Naive thymus-derived CD8-positive, alpha-beta T cell (primary cell): ENCODE measurements at regions not wholly inside any gene's neighbourhood (a gene's known extent, or its start where the extent isn't known, plus 50 kb on each side); places are given as distances from the start of the nearest gene placed in this dataset.

Experiments
- ATAC-seq, 2 donors: fragments of 150-1000 bp; cut with Tn5 transposase in 1 of 2; sonication (Bioruptor Pico), chemical (Tn5 transposase) in 1 of 2; 1 replicate in 1 of 2; 2 replicates in 1 of 2; pipeline ENCODE4 v1.10.0; 2021; ENCODE audit warnings: mild to moderate bottlenecking in 2 of 2, moderate library complexity in 2 of 2
- POLR2A ChIA-PET: fragments of 350-600 bp; sonication (Branson Sonifier 250); formaldehyde crosslinking; loops from one replicate; lab custom pipeline; 2021; ENCODE audit warnings: antibody characterized with exemption; lab: Charles Lee
- DNase-seq, 10 donors: peaks; one replicate each; pipeline versions ENCODE4 v3.0.0 to v3.0.0-alpha.2; 2020 to 2022
- H3K27ac Mint-ChIP-seq, 10 donors: one replicate each; pipeline ENCODE4 v1.8.0; 2020 to 2022; ENCODE audit warnings: mild to moderate bottlenecking in 10 of 10, mixed read lengths in 10 of 10, moderate library complexity in 4 of 10, inconsistent platforms in 1 of 10
- H3K27me3 Mint-ChIP-seq, 5 donors: one replicate each; pipeline ENCODE4 v1.8.0; 2021 to 2022; ENCODE audit warnings: mixed read lengths in 5 of 5
- H3K36me3 Mint-ChIP-seq, 3 donors: one replicate each; pipeline ENCODE4 v1.8.0; 2020 to 2022; ENCODE audit warnings: mixed read lengths in 3 of 3, mild to moderate bottlenecking in 2 of 3, inconsistent platforms in 1 of 3
- H3K4me1 Mint-ChIP-seq, 4 donors: one replicate each; pipeline ENCODE4 v1.8.0; 2021 to 2022; ENCODE audit warnings: mixed read lengths in 4 of 4
- H3K4me3 Mint-ChIP-seq, 10 donors: one replicate each; pipeline ENCODE4 v1.8.0; 2020 to 2022; ENCODE audit warnings: mild to moderate bottlenecking in 10 of 10, mixed read lengths in 10 of 10, moderate library complexity in 6 of 10, inconsistent platforms in 1 of 10
- H3K9me3 Mint-ChIP-seq, 9 donors: one replicate each; pipeline ENCODE4 v1.8.0; 2020 to 2022; ENCODE audit warnings: mixed read lengths in 9 of 9, mild to moderate bottlenecking in 3 of 9, inconsistent platforms in 1 of 9, moderate library complexity in 1 of 9

DNA sequence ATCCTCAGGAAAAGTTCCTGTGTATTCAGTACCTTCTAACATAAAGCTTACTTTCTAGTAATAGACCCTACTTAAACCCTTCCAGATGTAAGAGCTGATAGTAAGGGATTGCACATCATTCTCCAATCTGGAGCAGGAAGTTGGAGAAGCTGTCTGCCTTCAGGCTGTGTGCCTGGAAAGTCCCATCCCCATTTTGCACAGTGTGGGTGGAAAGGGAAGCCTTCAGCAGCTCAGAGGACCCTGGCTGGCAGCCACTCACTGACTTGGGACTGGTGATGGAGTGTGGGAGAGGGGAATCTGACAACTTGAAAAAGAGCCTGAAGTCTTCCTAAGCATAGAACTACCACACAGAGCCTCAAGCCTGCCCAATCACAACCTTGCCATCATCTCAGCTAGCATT, 164.1 kb upstream of the ADO start:
- no peak for ATAC-seq
- Mint-ChIP-seq H3K4me3 (no peak overlapping the region), H3K36me3 (peaks cover 0 to 5% (median 0%) of the 10 kb centered on the region in 3 donors), H3K9me3 (no peaks in the 10 kb centered on the region), H3K27ac (no peak overlapping the region), H3K27me3 (no peaks in the 10 kb centered on the region), H3K4me1 (peaks cover 0 to 5% (median 2%) of the 10 kb centered on the region in 4 donors)
- POLR2A ChIA-PET, result no interaction called here
- no peak for DNase-seq

DNA sequence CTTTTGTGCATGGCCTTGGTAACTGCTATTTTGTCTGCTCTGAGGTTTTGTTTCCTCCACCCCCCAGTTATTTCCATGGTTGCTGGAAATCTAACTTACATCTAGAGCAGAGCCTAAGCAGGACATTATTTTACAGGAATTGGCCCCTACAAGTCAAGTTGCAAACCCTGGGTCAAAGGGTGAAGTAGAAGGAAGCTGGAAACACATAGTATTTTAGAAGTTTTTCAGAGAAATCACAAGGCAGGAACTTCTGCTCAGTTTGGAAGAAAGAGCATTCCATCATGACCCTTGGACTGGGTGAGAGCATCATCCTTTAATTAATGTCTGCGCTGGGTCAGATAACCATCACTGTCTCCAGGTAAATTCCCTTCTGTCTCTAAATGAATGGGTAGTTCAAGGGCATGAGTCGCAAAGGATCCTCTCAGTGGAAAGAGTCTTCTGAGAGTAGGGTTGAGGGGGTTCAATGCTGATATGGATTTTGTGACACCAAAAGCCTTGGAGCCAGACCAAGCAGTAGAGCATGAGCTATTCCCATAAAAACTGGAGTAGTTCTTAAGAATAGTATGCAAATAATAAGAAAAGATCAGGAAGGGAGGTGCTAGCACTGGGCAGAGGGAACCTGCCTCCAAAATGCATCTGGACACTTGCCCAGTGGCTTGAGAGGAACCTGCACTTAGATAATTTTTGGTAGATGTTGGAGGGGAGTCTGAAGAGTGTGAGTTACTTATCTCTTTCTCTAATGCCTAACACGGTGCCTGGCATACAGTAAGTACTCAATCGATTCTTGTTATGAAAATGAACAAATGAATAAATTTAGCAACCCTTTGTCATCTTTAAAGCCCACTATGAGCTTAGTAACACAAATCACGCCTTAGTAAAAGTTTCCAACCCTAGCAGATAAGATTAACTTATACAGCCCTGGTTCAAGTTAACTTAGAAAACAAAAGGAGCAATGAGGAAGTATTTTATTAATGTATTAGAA, 160.6 kb upstream of the ADO start:
- ATAC-seq (no peak), DNase-seq (no peak)
- Mint-ChIP-seq H3K36me3 (peaks cover 0 to 5% (median 0%) of the 10 kb centered on the region in 3 donors), H3K4me1 (peaks cover 0 to 25% (median 1%) of the 10 kb centered on the region in 4 donors), H3K9me3 (no peaks in the 10 kb centered on the region), H3K27ac (peak overlapping the region in 1 of 10 donors; percentile 11), H3K4me3 (no peak overlapping the region), H3K27me3 (no peaks in the 10 kb centered on the region)
- POLR2A ChIA-PET, result no interaction called here

DNA sequence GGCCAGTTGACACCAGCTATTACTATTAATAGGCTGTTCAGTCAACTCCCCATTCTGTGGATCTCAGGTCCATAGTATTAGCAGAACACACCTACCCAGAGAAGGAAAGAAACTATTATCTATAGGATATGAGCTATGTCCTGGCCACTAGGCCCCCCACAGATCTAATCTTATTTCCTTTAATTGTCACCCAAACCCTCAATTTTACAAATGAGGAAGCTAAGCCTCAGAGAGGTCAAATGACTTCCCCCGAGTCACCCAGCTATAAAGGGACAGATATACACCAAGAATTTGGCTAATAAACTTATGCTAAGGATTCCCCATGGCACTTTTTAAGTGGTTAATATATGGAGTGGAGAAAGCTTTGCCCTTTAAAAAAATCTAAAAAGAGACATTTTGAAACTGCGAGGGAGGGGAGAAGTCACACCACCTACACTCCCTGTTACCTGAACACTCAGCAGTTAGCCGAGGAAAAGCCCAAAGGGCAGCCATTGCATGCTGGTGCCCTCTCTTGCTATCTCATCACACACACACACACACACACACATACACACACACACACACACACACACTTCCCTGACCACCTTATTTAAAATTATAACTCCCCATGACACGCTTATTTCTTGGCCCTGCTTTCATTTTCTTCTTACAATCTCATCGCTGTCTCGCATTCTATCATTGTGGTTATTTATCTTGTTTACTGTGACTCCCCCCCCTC, 157.0 kb upstream of the ADO start:
- Mint-ChIP-seq H3K27me3 (no peaks in the 10 kb centered on the region), H3K4me3 (peak overlapping the region in 1 of 10 donors; percentile 2)
- POLR2A ChIA-PET, result interaction anchor here (0.6 kb wide), 1 partner anchor 880 kb away, joined by 3 read pairs; no protein-coding TSS in a partner anchor

DNA sequence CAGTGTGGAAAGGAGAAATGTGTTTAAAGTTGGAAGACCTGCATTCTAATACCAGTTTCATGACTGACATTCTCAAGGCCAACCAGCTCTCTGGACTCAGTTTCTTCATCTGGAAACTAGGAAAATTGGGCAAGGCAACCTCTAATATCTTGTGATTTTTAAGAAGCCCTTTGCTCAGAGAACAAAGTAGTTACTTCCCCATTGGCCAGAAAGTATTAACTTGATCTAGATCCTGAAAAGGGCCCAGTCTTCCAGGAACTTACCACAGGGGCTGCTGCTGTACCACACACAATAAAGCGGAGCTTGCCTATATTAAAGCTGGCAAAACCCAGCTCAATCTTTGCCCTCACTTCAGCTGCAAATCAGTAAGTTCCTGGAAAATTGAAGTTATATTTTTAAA, 155.6 kb upstream of the ADO start:
- Mint-ChIP-seq H3K4me1 (peaks cover 0 to 41% (median 1%) of the 10 kb centered on the region in 4 donors), H3K27ac (peak overlapping the region in 1 of 10 donors; percentile 5), H3K4me3 (no peak overlapping the region), H3K9me3 (no peaks in the 10 kb centered on the region), H3K27me3 (no peaks in the 10 kb centered on the region), H3K36me3 (peaks cover 0 to under 1% (median 0%) of the 10 kb centered on the region in 3 donors)
- no peak for DNase-seq
- POLR2A ChIA-PET, result no interaction called here
- ATAC-seq, result no peak

More for the DNA sequence above, 157.0 kb upstream of the ADO start:
- no peak overlapping the region for H3K27ac Mint-ChIP-seq
- H3K36me3 Mint-ChIP-seq, result peaks cover 0 to 5% (median 0%) of the 10 kb centered on the region in 3 donors
- peaks cover 0 to 32% (median 1%) of the 10 kb centered on the region in 4 donors for H3K4me1 Mint-ChIP-seq
- no peak for ATAC-seq
- no peaks in the 10 kb centered on the region for H3K9me3 Mint-ChIP-seq
- no peak for DNase-seq

DNA sequence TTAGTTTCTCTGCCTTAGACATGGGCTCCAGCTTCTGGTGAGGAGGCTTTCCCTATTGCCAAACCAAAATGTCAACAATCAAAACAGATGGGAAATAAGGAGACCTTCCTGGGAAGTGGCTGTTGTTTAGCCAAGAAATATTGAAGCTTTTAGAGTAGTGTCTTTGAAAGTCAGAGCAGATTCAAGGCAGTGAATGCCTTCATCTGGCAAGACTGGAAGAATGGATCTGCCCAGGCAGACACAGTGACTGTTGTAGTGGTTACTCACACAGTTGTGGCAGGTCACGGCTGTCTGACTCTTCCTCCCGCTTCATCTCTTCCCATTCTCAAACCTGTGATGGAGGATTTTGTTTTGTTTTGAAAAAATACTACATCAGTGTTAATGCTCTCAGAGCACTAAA, 154.1 kb upstream of the ADO start:
- H3K36me3 Mint-ChIP-seq, result peaks cover 0 to 5% (median 0%) of the 10 kb centered on the region in 3 donors
- ATAC-seq, result no peak
- peaks cover 0 to 51% (median 1%) of the 10 kb centered on the region in 4 donors for H3K4me1 Mint-ChIP-seq
- H3K27me3 Mint-ChIP-seq, result no peaks in the 10 kb centered on the region
- no peak overlapping the region for H3K4me3 Mint-ChIP-seq
- no peak overlapping the region for H3K27ac Mint-ChIP-seq
- H3K9me3 Mint-ChIP-seq, result no peaks in the 10 kb centered on the region
- POLR2A ChIA-PET, result no interaction called here
- no peak for DNase-seq

DNA sequence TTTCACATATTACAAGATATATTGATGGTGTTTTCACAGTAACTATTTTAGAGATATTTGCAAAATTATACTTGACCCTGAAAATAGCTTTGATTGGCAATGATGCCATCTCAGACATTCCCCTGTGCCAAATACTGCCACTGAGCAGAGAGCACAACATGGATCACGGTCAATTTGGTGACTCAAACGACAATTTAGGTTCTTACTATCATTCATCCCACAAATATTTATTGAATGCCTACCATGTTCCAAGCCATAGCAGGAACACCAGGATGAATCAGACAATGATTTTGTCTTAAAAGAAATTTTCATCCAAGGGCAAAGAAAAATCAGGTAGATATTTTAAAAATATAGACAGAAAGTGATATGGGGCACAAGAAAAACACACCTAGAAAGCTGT, 153.2 kb upstream of the ADO start:
- no peak for DNase-seq
- peaks cover 0 to 52% (median 1%) of the 10 kb centered on the region in 4 donors for H3K4me1 Mint-ChIP-seq
- POLR2A ChIA-PET, result no interaction called here
- H3K36me3 Mint-ChIP-seq, result peaks cover 0 to 5% (median 0%) of the 10 kb centered on the region in 3 donors
- no peak overlapping the region for H3K4me3 Mint-ChIP-seq
- no peak for ATAC-seq
- no peaks in the 10 kb centered on the region for H3K9me3 Mint-ChIP-seq
- H3K27me3 Mint-ChIP-seq, result no peaks in the 10 kb centered on the region
- H3K27ac Mint-ChIP-seq, result no peak overlapping the region

DNA sequence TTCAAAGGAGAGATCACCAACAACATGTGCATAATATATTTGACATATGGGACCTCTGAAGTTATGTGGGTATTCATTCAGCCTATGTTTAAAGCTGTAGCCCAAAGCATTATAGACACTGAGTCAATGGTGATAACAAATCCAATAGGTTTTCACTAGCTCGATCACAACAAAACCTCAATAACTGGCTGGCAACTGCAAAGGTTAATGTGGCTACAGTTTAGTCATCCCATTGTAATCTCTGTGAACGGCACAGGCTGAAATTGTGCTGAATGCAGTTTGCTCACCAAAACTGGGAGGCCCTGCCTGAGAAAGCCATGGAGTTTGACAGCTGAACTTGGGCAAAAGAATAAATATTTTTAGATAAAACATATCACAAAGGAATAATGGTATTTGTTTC, 152.4 kb upstream of the ADO start:
- Mint-ChIP-seq H3K27ac (no peak overlapping the region), H3K4me1 (peaks cover 0 to 50% (median 1%) of the 10 kb centered on the region in 4 donors), H3K36me3 (peaks cover 0 to 5% (median 0%) of the 10 kb centered on the region in 3 donors), H3K27me3 (no peaks in the 10 kb centered on the region), H3K9me3 (no peaks in the 10 kb centered on the region), H3K4me3 (no peak overlapping the region)
- no peak for DNase-seq
- POLR2A ChIA-PET, result no interaction called here
- no peak for ATAC-seq

DNA sequence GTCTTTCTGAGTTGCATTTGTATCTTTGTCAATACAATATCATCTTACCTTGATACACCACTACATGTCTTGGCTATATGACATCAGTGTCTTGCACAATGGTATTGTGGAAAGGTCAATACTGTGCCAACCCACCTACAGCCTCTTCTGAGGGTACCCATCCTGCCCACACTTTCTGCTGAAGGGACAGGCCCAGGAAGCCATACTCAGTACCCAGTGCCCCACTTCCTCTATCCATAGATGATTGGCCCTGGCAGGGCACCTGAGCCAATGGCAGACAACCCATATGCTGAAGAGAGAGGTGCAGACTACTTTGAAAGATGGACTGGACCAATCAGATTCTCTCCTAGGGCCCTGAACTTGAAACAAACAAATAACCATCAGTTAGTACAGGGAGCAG, 152.0 kb upstream of the ADO start:
- Mint-ChIP-seq H3K27me3 (peaks cover 0 to 2% (median 0%) of the 10 kb centered on the region in 5 donors), H3K36me3 (peaks cover 0 to 5% (median 0%) of the 10 kb centered on the region in 3 donors), H3K4me1 (peaks cover 0 to 46% (median 1%) of the 10 kb centered on the region in 4 donors), H3K9me3 (no peaks in the 10 kb centered on the region), H3K4me3 (no peak overlapping the region), H3K27ac (no peak overlapping the region)
- POLR2A ChIA-PET, result no interaction called here
- ATAC-seq (no peak), DNase-seq (no peak)

DNA sequence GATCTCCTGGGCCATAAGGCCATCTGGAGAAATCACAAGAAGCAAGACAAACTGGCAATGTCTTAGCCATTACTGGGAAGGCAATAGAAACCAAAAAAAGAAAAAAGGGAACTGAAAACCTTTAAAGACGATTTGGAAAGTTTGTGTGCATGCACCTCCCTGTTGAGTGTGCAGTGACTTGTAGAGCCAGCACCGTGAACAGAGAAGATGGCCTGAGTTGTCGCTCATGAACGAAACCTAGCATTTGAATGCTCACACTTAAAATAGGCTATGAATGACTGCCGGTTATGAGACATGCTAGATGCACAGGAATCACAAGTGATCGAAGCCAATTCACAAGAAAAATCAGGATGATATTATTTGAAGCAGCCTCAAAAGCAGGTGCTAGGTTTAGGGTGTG, 151.3 kb upstream of the ADO start:
- peak in 1 of 10 donors; percentile 22 for DNase-seq
- no peaks in the 10 kb centered on the region for H3K9me3 Mint-ChIP-seq

DNA sequence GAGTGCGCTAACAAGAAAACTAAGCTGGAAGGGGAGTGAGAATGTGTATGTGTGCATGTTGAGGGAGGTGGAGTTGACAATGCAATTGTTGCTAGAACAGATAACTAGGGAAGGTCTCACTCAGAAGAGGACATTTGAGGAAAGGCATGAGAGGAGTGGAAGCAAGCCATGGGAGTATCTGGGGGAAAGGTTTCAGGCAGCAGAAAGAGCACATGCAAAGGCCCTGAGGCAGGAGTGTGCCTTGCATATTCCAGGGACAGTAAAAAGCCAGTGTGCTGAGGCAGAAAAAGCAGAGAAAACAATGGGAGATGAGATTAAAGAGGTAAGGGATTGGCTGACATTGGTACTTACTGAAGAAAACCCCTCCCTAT, 149.6 kb upstream of the ADO start:
- Mint-ChIP-seq H3K27me3 (peaks cover 0 to 4% (median 1%) of the 10 kb centered on the region in 5 donors), H3K9me3 (no peaks in the 10 kb centered on the region), H3K36me3 (peaks cover 0 to 5% (median 0%) of the 10 kb centered on the region in 3 donors), H3K4me1 (peaks cover 0 to 35% (median 0%) of the 10 kb centered on the region in 4 donors), H3K27ac (no peak overlapping the region), H3K4me3 (no peak overlapping the region)
- POLR2A ChIA-PET, result no interaction called here
- ATAC-seq (no peak), DNase-seq (no peak)

More for the DNA sequence above, 151.3 kb upstream of the ADO start:
- Mint-ChIP-seq H3K27me3 (peaks cover 0 to 2% (median 0%) of the 10 kb centered on the region in 5 donors), H3K36me3 (peaks cover 0 to 5% (median 0%) of the 10 kb centered on the region in 3 donors), H3K4me1 (peaks cover 0 to 41% (median 0%) of the 10 kb centered on the region in 4 donors), H3K27ac (no peak overlapping the region), H3K4me3 (no peak overlapping the region)
- peak in 1 of 2 donors; percentile 44 for ATAC-seq
- POLR2A ChIA-PET, result no interaction called here

DNA sequence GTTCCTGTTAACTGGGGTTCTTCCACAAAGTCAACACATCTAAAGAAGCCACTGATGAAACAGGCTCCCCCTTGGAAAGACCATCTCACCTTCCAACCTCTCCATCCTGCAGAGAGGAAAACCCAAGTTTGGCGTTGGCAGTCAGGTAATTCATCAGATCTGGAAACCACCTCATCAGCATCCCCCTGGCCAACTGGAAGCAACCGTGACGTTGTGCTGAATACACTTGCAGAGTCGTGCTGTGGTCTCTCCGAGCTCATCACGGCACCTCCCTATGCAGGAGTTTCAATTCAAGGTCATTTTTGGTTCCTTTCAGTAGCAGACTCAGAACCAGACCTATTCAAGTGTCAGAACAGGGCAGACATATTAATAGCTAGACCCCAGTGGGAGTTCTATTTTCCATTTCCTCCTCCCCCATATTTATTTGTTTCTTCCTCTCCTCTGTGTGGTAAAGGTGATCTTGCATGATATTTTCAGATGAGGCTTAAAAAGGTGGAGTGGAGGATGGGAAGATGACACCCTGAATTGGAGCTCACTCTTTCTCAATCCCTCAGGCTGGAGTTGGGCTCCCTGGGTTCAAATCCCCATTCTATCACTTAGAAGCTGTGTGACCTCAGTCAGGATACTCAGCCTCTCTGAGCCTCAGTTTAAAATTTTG, 149.1 kb upstream of the ADO start:
- Mint-ChIP-seq H3K36me3 (peaks cover 0 to 5% (median 0%) of the 10 kb centered on the region in 3 donors), H3K4me1 (peaks cover 0 to 35% (median 0%) of the 10 kb centered on the region in 4 donors), H3K27me3 (peaks cover 0 to 7% (median 1%) of the 10 kb centered on the region in 5 donors)

DNA sequence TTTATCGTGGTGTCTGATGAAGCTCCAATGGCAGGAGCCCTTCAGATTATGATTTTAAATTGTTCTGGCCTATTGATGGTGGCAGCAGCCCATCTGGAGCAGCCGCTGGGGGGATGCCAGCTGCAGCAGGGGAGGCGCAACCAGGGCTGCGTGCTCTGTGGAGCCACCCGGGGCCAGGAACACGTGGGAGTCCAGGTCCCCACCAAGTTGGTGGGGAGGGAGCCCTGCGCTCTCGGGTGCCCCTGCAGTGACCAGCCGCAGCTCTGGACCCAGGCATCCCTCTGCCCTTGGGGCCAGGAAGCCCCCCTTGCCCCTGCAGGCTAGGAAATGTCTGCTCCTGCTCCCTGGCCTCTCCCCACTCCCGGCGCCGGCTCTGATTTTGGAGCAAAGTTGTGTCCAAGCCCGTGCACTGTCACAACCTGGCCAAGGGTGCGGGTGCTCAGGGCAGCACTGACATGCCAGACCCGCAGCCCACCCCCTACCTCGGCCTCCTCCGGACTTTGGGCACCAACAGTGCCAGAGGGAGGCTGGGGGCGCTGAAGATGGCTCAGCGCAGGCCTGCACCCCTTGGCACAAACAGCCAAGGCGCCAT, 147.2 kb upstream of the ADO start:
- POLR2A ChIA-PET, result no interaction called here

More for the DNA sequence above, 149.1 kb upstream of the ADO start:
- H3K9me3 Mint-ChIP-seq, result no peaks in the 10 kb centered on the region
- ATAC-seq (no peak), DNase-seq (no peak)
- POLR2A ChIA-PET, result interaction anchor here (0.5 kb wide), 1 partner anchor 289 kb away, joined by 3 read pairs; no protein-coding TSS in a partner anchor
- no peak overlapping the region for H3K4me3 Mint-ChIP-seq
- no peak overlapping the region for H3K27ac Mint-ChIP-seq

More for the DNA sequence above, 147.2 kb upstream of the ADO start:
- Mint-ChIP-seq H3K9me3 (no peaks in the 10 kb centered on the region), H3K4me1 (peaks cover 0 to 31% (median 2%) of the 10 kb centered on the region in 4 donors), H3K27me3 (peaks cover 0 to 12% (median 1%) of the 10 kb centered on the region in 5 donors), H3K27ac (no peak overlapping the region), H3K4me3 (no peak overlapping the region), H3K36me3 (peaks cover 0 to 5% (median 0%) of the 10 kb centered on the region in 3 donors)
- DNase-seq (no peak), ATAC-seq (no peak)
